ENCODE measurements at regions not wholly inside any gene's neighbourhood (a gene's known extent, or its start where the extent isn't known, plus 50 kb on each side); places are given as distances from the start of the nearest gene placed in this dataset.

DNA sequence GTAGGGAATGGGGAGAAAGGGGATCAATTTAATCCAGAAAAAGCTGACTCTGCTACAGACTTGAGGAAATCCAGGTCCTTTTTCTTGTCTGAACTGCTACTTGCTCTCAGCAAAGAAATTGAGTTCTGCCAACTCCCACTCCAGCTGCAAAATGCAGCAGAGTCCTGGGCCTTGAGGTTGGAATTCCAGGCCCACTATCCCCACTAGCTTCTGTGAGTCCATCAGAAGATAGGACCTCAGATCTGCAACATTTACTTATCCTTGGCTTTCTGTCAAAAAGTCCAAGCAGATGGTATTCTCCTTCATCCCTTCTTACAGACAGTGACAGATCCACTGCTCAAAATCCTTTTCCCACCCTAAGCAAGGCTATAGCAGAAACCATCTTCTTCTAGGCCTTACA, 219.2 kb downstream of the ARHGAP12 start:
- no peak for DNase-seq (ENCODE audit: low read depth)

DNA sequence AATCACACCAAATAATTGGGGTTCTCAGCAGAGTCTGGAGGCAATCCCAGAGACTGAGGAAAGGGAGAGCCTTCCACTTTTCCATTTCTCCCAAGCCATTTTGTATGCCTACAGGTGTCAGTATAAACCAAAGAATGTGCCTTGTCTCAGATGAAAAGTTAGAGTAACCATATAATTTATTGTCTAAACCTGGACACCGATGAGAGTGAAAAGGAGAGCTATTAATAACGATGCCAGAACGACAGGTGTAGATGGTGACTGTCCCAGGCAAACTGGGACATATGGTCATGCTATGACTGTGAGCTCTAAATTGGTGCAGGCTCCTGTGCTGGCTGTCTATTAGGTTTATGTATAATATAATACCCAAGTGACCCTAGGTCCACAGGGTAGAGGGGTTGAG, 219.6 kb downstream of the ARHGAP12 start:
- DNase-seq (ENCODE audit: low read depth): no peak

DNA sequence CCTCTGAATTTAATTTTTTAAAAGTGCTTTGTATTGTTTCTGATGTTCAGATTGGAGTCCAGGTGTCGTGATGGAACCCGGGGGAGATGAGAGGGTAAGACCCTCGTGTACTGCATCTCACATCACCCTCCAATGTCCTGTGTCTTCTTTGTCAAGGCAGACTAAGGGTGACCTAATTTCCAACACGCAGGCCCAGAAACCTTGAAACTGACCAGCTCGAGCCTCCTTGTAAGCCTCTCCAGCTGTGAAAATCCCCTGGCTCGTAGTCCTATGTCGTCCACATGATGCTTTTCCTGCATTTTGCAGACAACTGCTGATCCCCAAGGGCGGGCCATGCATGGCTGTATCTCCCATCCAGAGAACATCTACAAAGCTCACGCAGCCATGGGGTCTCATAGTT, 220.2 kb downstream of the ARHGAP12 start:
- no peak for DNase-seq (ENCODE audit: low read depth)

DNA sequence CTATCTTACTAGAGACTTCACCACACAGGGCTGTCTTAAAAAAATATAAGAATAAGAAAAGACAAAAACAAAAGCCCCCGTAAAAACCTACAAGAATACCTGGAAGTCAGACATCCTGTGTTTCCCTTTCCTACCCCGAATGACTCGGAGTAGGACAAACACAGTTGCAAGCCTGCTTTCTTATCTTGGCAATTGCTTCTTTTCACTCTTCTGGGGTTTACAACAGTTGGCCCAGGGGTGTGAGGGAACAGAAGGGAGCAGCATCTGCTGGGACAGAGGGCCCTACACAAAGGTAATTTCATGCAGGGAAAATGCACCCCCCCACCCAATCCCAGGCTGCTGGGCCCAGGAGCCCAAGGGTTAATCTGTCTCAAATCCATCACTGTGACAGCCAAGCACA, 220.6 kb downstream of the ARHGAP12 start:
- DNase-seq (ENCODE audit: low read depth): no peak

DNA sequence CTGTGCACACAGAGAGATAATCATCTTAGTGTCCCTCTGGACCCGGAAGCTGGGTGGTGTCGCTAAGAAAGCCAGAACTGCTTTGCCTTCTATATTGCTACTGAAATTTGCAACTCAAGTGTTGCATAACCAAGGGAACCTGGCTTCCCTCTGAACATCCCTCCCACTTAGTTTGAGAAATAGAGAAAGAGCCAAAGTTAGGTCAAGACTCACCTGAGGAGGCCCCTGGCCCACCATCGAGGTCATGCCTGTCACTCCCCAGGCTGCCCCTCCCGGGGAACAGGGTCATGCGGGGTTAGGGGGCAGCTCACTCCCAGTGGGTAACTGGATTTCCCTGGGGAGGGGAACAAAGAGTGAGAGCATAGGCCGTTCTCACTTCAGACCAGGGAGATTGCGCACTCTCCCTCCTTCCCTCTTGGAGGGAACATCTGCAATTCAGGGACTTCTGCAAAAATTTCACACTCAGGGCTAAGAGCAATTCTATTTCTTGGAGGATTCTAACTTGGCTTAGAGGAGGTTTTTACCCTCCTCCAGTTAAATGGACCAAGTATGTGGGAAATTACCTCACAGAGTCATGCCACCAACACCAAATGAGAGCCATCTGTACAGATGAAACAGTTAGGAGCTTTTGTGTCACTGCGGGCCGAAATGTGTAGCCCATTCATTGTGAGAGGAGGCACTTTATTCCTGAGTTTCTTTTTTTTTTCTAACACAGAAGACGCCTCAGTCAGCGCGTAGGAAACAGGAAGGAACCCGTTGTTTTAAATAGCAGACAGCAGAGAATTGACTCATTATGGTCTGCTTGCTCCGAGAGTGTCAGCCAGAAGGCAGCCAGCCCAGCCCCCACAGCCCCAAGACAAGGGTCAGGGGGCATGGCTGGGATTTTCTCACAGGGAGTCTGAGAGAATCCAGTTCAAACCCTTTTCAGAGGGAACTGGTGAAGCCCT, 221.3 kb downstream of the ARHGAP12 start:
- DNase-seq (ENCODE audit: low read depth): peak; percentile 54

DNA sequence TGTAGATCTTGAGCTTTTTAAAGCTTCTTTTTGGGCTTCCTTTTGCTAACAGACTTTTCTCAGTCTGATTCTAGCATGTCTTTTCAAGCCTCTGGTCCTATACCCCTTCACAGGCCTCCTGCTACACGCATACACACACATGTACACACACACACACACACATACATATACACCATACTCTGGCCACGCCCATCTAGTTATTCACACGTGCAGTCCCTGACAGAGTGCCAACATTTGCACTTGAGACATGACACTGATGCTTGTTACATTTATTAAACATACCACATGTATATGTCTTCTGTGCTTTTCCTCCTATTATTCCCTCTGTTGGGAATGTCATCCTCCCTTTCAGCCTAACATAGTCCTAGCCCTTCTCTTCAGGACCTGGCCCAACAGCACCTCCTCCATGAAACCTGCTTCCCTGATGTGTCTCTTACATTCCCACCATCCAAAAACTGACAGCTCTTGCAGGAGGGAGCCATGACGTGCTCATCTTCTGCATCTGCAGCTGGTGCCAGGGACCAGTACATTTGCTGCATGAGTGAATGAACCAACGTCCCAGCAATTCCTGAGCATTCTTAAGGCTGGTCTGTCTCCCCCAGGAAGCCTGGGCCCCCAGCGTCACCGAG, 222.1 kb downstream of the ARHGAP12 start:
- no peak for DNase-seq (ENCODE audit: low read depth)

DNA sequence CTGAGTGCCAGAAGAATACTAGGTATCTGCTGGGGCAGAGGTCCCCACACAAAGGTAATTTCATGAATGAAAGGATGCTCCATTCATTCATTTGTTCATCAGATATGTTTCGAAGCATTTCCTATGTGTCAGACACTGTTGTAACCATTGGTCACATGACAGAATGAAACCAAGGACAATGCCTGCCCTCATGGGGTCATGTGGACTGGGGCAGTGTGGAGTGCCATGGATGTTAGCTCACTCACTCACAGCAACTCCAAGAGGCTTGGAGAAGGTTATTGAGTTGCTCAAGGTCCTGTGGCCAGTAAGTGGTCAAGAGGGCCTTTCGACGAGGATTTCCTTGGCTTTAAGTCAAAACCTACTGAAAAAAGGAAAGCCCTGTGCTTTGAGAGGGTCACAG, 223.5 kb downstream of the ARHGAP12 start:
- no peak for DNase-seq (ENCODE audit: low read depth)

DNA sequence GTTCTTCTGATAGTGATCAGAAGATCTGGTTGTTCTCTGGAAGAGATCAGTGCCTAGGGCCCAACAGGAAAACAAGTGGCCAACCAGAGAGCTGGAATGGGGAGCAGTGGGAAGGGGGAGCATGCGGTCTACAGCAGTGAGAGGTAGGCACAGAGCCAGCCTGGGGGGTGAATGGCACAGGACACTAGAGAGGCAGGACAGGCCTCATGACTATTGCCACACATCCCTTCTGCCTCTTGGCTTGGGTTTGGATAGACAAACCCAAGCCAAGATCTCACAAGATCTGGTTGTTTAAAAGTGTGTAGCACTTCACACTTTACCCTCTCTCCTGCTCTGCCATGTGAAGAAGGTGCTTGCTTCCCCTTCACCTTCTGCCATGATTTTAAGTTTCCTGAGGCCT, 224.4 kb downstream of the ARHGAP12 start:
- DNase-seq (ENCODE audit: low read depth): no peak

DNA sequence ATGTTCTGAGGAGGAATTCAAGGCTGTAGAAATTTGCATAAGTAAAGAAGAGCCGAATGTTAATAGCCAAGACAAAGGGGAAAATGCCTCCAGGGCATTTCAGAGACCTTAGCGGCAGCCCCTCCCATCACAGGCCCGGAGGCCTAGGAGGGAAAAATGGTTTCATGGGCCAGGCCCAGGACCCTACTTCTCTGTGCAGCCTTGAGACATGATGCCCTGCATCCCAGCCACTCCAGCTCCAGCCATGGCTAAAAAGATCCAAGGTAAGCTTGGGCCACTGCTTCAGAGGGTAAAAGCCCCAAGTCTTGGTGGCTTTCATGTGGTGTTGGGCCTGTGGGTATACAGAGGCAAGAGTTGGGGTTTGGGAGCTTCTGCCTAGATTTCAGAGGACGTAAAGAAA, 225.7 kb downstream of the ARHGAP12 start:
- DNase-seq (ENCODE audit: low read depth): no peak

DNA sequence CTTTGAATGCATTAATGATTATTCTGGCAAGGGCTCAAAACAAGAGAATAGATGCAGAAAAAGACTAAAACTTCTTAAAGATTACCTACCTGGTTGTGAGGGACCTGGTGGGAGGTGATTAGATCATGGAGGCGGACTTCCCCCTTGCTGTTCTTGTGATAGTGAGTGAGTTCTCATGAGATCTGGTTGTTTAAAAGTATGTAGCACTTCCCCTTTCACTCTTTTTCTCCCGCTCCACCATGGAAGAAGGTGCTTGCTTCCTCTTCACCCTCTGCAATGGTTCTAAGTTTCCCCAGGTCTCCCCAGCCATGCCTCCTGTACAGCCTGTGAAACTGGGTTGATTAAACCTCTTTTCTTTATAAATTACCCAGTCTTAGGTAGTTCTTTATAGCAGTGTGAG, 226.6 kb downstream of the ARHGAP12 start:
- no peak for DNase-seq (ENCODE audit: low read depth)

DNA sequence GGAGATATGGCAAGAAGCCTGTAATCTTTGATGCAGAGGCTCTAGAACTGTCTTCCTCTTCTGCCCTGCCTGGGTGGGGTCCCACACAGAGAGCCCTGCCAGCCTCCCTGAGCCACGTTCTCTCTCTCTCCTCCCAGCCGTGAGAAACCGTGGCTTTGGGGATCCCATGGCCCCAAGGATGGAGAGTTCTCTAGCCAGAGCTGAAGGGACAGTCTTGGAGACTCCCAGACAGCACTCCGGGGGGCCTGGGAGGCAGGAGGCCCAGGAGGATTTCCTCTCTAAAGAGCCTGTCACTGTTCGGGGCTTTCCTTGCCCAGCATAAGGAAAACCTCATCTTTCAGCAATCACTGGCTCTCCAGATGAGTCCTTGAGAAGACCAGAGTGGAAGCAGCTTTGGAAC, 227.1 kb downstream of the ARHGAP12 start:
- no peak for DNase-seq (ENCODE audit: low read depth)

DNA sequence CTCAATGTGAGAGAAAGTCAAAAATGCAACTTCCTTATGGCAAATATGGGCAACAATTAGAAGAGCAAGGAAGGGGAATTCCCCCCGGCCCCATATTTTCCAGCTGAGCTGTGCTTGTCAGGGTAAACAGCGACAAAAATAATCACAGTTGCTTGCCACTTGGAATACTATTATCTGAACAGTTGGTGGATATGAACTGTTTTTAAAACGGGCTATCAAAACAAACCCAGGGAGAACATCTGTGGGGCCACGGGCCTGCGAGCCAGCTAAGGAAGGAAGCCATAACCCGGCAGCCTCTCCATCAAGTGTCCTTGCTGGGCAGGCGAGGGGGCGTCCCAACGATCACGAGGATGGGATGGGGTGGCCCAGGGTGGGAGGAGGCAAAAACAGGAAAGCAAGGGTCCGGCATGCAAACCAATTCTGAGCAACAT, 228.4 kb downstream of the ARHGAP12 start:
- DNase-seq (ENCODE audit: low read depth): no peak

DNA sequence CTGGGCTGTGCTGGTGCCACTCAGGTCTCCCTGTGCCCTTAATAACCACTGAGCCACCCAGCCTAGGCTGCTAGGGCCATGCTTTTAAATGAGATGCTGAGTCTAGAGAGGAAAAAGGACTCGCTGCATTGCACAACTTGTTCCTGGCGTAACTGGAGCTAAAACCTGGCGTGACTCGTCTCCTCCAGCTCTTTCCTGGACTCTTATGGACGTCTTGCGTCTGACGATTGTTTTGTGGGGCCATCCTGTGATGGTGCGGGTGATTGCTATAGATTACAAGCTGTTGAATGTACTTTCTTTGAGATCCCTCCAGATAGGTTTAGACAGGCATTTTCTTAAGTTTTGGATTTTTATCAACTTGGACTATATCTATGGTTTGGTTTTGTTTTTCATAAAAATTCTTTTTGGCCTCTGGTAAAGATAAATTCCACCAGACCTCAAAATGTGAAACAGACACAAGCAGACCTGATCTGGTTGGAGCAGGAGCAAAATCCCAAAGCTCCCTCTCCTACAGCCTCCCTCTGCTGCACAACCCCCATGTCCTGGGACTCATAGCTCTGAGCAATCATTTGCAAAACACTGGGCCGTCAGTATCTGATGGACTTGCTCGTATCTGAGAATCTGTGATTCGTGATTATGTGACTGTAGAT, 230.3 kb downstream of the ARHGAP12 start:
- peak; percentile 76 for DNase-seq (ENCODE audit: low read depth)

DNA sequence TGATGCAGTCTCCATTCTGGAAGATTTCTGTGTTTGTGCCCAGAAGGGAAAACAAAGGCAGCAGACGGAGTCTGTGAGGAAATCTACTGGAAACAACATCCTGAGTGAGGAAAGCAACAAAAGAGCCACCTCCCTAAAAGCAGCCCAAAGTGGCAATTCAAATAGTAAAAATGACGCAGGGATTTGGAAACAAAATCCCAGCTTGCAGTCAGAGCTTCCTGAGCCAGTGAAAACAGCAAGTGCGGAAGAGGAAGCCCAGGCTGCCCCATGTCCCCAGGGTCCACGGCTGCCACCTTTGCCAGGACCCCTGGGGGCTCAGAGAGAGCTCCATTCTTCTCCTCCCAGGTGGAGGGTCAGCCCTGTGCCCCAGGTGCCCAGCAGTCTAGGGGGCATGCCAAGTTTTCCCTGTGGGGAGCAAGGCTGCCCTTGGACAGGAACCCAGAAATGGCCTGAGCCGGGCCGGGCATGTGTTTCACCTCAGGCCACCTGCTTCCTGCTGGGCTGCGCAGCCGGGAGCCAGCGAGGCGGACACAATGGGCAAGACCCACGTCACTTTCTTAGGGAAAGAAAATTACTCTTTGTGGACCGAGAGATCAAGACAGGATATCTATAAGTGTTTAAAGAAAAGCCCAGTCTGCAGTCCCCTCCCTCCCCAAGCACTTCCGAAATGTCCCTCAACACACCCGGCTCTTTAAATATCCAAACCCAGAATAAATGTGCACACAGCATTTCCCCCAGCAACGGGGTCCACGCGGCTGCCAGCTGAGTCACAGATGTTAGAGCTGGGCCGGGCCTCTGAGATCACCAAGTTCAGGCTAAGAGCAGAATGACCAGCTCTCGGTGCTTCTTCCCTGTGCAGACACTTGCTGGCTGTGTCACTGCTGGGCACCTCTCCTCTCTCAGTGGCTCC, 231.1 kb downstream of the ARHGAP12 start:
- peak; percentile 62 for DNase-seq (ENCODE audit: low read depth)

DNA sequence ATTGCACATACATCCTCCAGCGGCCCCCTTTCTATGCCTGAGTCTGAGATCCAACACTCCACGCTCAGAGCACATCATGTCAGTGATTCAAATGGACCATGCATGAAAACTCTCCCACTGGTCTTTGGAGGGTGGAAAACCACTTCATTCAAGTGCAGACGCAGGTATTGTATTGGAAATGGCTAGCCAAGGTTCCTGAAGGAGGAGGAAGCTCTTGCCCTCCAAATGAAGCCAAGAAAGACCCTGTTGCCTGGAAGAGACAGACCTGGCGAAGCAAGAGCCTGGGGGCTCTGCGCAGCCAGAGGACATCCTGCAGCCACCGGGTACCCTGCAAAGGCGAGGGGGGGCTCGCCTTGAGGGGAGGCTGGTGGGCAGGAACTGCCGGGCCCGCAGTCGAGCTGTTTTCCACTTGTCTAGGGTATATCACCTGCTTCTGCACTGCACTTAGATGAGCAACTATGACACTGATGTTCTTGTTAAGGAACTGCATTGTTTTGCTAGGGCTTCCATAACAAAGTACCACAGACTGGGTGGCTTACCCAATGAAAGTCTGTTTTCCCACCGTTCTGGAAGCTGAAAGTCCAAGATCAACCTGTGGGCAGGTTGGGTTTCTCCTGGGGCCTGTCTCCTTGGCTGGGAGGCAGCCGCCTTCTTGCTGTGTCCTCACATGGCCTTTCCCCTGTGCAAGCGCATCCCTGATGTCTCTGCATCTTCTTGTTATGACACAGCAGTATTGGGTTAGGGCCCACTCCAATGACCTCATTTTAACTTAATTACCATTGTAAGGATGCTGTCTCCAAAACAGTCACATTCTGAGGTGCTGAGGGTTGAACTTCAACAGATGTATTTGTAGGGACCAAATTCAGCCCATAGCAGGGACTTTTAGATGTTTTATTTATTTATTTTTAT, 233.4 kb downstream of the ARHGAP12 start:
- no peak for DNase-seq (ENCODE audit: low read depth)

DNA sequence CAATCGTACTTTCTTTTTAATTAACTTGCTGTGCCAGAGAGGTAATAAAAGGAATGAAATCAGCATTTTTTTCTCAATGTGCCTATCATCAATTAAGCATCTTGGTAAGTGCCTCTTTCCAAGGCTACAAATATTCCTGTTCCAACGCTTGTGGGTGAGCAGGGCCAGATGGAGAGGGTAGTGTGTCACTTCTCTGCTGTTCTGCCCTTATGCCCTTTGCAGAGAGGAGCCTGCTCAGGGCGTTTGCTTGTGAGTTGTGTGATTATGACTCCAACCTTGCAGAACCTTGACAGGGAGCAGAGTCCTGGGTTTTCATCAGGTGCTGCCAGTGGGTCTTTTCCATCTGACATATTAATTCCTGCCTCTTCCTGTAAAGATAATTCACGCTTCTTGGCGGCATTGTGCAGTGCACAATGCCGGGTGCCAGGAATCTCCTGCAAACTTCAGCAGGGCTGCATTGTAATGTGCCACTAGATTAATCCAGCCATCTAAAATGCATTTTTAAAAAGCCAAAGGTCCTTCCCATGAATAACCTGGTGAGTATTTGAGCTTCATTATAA, 234.4 kb downstream of the ARHGAP12 start:
- DNase-seq (ENCODE audit: low read depth): no peak

DNA sequence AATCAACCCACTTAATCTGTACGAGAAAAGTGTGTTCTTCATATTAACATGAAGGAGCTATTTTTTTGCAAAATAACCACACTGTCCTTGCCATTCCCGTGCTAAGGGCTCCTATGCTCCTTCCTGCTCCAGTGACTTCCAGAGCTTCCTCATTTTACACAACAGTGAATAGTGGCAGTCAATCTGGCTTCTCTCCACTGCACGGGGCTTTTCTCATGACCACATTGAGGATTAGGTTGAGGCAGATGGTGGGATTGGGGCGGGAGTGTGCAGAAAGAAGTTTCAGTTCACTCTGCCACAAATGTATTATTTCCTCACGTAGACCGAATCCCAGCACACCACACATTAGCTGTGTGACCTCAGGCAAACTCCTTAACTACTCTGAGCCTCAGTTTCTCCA, 235.1 kb downstream of the ARHGAP12 start:
- no peak for DNase-seq (ENCODE audit: low read depth)

DNA sequence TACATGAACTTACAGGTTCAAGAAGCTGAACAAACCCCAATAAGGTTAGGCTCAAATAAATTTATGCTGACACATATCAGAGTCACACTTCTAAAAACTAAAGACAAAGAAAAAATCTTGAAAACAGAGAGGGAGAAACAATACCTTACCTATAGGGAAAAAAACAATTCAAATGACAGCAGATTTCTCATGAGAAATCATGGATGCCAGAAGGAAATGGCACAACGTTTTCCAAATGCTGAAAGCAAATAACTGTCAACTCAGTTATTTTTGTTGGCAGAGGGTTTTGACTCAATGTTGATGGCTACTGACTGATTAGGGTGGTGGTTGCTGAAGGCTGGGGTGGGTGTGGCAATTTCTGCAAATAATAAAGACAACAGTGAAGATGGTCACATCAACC, 239.4 kb downstream of the ARHGAP12 start:
- no peak for DNase-seq (ENCODE audit: low read depth)

DNA sequence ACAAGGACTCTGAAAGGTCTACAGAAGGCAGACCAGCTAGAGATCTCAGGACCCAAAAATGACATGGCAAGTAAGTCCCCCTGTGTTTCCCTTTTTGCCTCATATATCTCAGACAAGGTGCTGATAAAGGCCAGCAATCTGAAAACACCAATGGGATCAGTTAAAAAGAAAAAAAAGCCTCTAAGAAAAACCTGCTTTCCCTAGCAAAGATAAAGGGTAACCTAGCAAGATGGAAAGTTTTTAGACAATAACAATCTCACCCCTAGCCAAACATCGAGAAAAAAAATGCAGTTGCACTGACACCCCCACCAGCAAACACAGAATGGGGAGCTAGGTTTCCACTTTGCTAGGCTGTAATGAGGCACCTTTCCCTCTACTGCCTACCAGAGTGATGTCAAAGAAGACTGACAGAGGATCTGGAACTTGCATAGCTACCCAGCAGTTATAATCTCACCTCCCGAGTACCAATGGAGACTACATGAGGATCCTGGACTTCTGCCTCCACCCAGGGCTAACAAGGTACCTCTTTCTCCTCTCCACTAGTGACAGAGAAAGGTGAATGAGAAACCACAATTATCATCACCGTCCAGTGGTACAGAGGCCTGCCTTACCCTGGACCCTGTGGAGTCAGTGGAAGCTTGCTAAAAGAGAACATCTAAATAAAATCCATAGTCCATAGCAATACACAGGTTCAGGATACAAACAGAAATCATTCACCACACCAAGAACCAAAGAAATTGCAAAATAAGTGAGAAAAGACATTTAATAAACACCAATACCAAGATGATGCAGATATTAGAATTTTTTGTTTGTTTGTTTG, 240.8 kb downstream of the ARHGAP12 start:
- no peak for DNase-seq (ENCODE audit: low read depth)

DNA sequence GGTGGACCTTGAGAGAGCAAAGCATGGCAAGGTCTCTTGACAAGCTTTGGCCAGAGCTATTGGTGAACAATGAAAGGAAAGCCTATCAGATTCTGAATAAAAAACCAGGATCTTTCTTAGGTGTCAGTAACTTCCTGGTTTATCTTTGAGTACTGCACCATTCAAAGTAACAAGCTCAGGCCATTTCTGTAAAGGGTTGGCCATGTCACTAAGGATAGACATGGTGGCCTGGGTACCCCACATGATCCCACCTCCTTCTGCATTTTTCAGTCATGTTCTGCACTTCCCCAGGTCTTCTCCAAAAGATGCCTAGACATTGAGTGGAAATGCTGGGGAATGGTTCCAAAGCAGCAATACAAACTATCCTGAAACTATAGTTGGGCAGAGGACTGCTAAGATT, 242.0 kb downstream of the ARHGAP12 start:
- DNase-seq (ENCODE audit: low read depth): no peak

Measured in GM04503 (cell line).